Activated CD8-positive, alpha-beta T cell treated with anti-CD3 and anti-CD28 coated beads, Interleukin-2, amount 10 ng/mL, durations not matched to agents 7 days and 5 days (primary cell): ENCODE measurements at regions not wholly inside any gene's neighbourhood (a gene's known extent, or its start where the extent isn't known, plus 50 kb on each side); places are given as distances from the start of the nearest gene placed in this dataset.

Experiments used
- ATAC-seq: fragments of 150-1000 bp; cut with Tn5 transposase; one replicate; pipeline ENCODE4 v1.10.0; 2021; ENCODE audit warnings: moderate library complexity
- CTCF ChIA-PET: fragments of 350-600 bp; sonication (Branson Sonifier 250); formaldehyde crosslinking; loops from one replicate; lab custom pipeline; 2021; ENCODE audit warnings: antibody characterized with exemption; lab: Charles Lee
- POLR2A ChIA-PET: fragments of 350-600 bp; sonication (Branson Sonifier 250); formaldehyde crosslinking; loops from one replicate; lab custom pipeline; 2021; ENCODE audit warnings: antibody characterized with exemption; lab: Charles Lee
- DNase-seq: peaks from one replicate; pipeline ENCODE4 v3.0.0-alpha.2; 2020
- H3K27ac Mint-ChIP-seq: one replicate; pipeline ENCODE4 v1.8.0; 2021; ENCODE audit warnings: mild to moderate bottlenecking, mixed read lengths
- H3K27me3 Mint-ChIP-seq: one replicate; pipeline ENCODE4 v1.8.0; 2021; ENCODE audit warnings: low read depth, mixed read lengths
- H3K36me3 Mint-ChIP-seq: one replicate; pipeline ENCODE4 v1.8.0; 2021; ENCODE audit warnings: low read depth, mixed read lengths
- H3K4me1 Mint-ChIP-seq: one replicate; pipeline ENCODE4 v1.8.0; 2021; ENCODE audit warnings: low read depth, mixed read lengths
- H3K4me3 Mint-ChIP-seq: one replicate; pipeline ENCODE4 v1.8.0; 2021; ENCODE audit warnings: mild to moderate bottlenecking, mixed read lengths
- H3K9me3 Mint-ChIP-seq: one replicate; pipeline ENCODE4 v1.8.0; 2022; ENCODE audit warnings: mixed read lengths; ENCODE audit not compliant: insufficient read depth

DNA sequence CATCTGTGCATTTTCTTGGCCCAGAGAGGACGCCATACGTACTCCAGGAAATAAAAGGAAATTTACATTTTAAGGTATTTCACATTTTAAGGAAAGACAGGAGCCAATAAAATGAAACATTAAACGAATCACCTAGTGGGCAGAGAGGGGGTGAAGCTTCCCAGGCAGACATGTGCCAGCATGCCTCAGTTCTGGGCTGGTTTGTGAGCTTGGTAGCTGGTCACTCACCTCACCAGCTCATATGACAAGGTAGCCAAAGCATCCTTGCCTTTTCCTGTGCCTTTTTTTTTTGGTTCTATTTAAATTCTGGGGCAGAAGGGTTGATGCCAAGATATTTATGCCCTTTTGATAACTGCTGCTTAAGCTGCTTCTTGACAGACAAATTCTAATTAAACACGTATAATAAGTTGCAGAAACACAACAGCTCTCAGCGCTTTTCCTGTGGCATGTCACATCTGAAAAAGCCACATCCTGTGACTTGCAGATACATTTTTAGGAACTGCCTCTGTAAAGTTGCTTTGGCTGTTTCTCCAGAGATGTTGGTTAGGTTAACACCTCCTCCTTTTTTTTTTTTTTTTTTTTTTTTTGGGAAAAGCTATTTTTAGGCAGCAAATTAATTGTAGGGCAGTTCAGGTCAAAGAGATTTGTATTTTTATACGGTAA lies 218.6 kb downstream of the PDCD6IP start:
- ATAC-seq = peak; percentile 79
- peak overlapping the region; percentile 86 for H3K27ac Mint-ChIP-seq
- POLR2A ChIA-PET = no interaction called here
- H3K36me3 Mint-ChIP-seq = peaks cover 2% of the 10 kb centered on the region
- DNase-seq = peak; percentile 62
- peaks cover 29% of the 10 kb centered on the region for H3K4me1 Mint-ChIP-seq
- H3K4me3 Mint-ChIP-seq = peak overlapping the region; percentile 22
- no peaks in the 10 kb centered on the region for H3K9me3 Mint-ChIP-seq
- CTCF ChIA-PET = interaction anchor here (1.1 to 4.0 kb wide), 5 partner anchors 11 to 133 kb away, joined by 3 to 27 read pairs (median 4); no protein-coding TSS in a partner anchor
- H3K27me3 Mint-ChIP-seq = peaks cover 4% of the 10 kb centered on the region

DNA sequence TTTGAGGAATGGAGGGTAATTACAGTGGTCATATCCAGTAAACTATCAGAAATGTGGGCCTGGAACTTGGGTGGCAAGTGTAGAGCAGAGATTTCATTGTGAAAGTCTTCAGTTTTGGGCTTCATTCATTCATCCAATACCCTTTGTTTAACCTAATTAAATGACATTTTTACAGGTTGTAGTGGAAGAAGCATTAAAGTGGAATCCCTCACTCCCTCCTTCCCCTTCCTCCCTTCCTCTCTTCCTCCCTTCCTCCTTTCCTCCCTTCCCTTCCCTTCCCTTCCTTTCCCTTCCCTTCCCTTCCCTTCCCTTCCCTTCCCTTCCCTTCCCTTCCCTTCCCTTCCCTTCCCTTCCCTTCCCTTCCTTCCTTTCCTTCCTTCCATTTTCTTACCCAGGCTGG lies 219.3 kb downstream of the PDCD6IP start:
- H3K4me1 Mint-ChIP-seq = peaks cover 28% of the 10 kb centered on the region
- no peak overlapping the region for H3K4me3 Mint-ChIP-seq
- peaks cover 2% of the 10 kb centered on the region for H3K36me3 Mint-ChIP-seq
- no peaks in the 10 kb centered on the region for H3K9me3 Mint-ChIP-seq
- DNase-seq (no peak), ATAC-seq (no peak)
- H3K27ac Mint-ChIP-seq = peak overlapping the region; percentile 86
- ChIA-PET CTCF (interaction anchor here (0.9 to 4.0 kb wide), 2 partner anchors 134 kb away, joined by 3 to 27 read pairs; no protein-coding TSS in a partner anchor), POLR2A (no interaction called here)
- peaks cover 4% of the 10 kb centered on the region for H3K27me3 Mint-ChIP-seq

DNA sequence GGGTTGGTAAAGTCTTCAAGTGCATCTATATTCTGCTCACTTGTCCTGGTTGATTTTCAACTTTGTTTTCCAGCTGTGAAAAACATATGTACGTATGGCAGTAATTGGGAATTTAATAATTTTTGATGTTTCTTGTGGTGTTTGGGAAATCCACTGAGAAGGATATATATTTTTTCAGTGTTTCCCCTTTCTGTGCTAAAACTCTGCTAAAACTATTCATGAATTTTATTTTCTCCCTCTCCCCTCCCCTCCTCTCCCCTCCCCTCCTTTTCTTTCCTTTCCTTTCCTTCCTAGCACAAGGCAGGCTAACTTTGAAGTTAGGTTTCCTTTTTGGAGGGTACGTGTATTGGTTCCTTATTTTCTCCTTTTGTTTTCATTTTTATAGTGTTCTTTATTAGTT lies 220.7 kb downstream of the PDCD6IP start:
- Mint-ChIP-seq H3K27ac (no peak overlapping the region), H3K4me3 (no peak overlapping the region), H3K9me3 (no peaks in the 10 kb centered on the region), H3K36me3 (peaks cover 2% of the 10 kb centered on the region), H3K27me3 (peaks cover 4% of the 10 kb centered on the region), H3K4me1 (peaks cover 28% of the 10 kb centered on the region)
- DNase-seq (no peak), ATAC-seq (no peak)
- ChIA-PET POLR2A (no interaction called here), CTCF (no interaction called here)

DNA sequence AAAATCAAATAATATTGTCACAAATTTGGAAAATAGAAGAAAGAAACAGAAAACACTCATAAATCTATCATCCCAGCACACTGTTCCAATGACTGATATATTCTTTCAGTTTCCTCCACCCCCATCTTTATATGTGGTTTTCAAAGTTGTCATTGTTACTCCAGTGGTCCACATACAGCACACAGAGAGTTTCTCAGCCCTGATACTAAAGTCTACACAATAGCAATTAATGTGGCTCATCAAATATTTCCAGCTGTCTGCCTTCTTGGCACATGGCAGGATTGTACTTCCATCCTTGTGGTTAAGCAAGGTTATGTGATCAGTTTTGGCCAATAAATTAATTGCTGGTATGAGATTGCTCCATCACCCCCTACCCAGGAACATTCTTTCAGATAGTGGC lies 221.7 kb downstream of the PDCD6IP start:
- H3K36me3 Mint-ChIP-seq = peaks cover 2% of the 10 kb centered on the region
- DNase-seq = no peak
- ChIA-PET CTCF (no interaction called here), POLR2A (no interaction called here)
- H3K9me3 Mint-ChIP-seq = no peaks in the 10 kb centered on the region
- no peak overlapping the region for H3K4me3 Mint-ChIP-seq
- peaks cover 28% of the 10 kb centered on the region for H3K4me1 Mint-ChIP-seq
- no peak for ATAC-seq
- H3K27ac Mint-ChIP-seq = no peak overlapping the region
- H3K27me3 Mint-ChIP-seq = peaks cover 4% of the 10 kb centered on the region

DNA sequence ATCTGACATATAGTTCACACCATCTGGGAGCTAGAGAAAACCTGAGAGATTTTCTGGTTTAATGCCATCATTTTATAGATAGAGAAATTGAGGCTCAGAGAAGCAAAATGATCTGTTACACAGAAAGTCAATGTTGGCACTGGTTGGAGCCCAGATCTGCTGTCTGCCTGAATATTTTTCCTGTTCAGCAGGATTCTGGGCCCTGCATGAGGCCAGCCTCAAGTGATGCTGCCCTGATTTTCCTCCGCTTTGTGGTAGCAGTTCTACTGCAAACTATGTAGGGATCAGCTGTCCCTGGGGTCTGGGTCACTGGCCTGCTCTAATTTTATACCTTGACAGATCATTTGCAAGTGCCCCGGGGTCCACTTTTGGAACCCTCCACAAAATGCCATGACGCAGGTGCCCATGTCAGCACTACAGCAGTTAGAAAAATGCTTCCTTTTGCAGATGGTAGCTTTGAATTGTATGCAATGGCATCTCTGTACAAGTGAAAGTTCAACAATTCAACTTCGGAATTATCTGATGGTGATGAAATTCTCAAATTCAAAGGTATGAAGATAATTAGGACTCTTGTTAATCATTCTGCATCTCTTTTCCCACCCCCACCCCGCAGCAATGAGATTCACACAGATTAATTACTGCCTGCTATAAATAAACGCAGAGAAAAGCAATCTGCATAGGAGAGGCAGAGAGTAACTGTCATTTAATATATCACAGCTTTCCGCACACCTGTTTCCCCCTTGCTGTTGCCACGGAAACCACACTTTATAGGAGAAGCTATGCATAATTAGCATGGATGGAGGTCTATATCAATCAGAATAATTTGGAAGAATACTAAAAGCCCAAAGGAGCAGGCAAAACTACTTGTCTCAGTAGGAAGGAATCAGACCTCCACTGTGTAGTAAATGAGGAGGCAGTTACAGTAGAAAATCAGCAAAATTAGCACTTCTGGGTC lies 222.6 kb downstream of the PDCD6IP start:
- CTCF ChIA-PET = no interaction called here
- Mint-ChIP-seq H3K36me3 (peaks cover 2% of the 10 kb centered on the region), H3K4me3 (no peak overlapping the region), H3K4me1 (peaks cover 28% of the 10 kb centered on the region), H3K9me3 (no peaks in the 10 kb centered on the region), H3K27ac (no peak overlapping the region), H3K27me3 (peaks cover 4% of the 10 kb centered on the region)
- POLR2A ChIA-PET = no interaction called here
- ATAC-seq (no peak), DNase-seq (no peak)

DNA sequence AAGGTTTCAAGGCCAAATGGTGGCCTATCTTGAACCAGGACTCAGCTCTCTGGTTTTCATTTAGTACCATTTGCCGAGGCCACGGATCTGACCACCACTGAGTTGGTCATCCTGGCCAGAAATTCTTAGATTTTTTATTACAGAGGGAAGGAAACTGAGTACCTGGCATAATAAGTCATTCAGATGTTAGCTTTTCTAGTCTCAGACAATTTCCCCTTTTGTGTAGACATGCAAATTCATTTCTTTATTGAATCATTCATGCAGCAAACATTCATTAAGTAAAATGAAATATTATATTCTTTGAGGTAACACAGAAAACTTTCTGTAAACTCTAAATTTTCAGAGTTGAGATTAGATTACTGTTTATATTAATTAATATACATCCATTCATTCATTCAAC lies 223.7 kb downstream of the PDCD6IP start:
- peaks cover 20% of the 10 kb centered on the region for H3K4me1 Mint-ChIP-seq
- POLR2A ChIA-PET = no interaction called here
- H3K4me3 Mint-ChIP-seq = no peak overlapping the region
- no peak for ATAC-seq
- peaks cover 4% of the 10 kb centered on the region for H3K27me3 Mint-ChIP-seq
- H3K9me3 Mint-ChIP-seq = no peaks in the 10 kb centered on the region
- H3K27ac Mint-ChIP-seq = no peak overlapping the region
- CTCF ChIA-PET = no interaction called here
- no peak for DNase-seq
- peaks cover 2% of the 10 kb centered on the region for H3K36me3 Mint-ChIP-seq

DNA sequence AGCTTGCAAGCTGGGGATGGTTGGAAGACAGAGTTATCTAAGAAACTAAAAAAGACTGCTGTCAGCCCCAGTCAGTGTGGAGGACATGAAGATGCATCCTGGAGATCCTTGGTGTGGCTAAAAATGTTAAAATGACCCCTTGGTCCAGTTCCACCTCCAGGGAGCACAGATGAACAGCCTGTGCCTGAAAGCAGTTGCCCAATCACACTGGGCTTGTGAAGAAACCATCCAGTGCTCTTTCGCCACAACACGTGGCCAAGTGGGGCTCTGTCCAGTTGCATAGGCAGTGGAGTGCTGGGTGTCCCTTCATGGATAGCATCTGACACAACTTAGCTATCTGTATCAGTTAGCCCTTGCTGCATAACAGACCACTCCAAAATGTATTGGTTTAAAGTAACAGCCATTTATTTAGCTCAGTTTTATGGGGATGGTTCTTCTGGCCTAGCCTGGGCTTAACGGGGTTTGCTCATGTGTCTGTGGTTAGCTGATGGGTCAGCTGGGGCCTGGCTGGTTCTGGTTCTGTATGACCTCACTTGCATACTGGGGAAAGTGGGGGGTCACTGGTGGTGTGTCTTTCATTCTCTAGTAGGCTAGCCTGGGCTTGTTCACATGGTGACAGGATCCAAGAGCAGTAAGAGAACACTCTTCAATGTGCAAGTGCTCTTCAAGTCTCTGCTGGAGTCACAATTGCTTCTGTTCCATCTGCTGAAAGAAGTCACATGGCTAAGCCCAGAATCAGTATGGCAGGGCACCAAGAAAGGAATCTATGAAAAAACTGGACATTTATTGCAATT lies 226.2 kb downstream of the PDCD6IP start:
- Mint-ChIP-seq H3K9me3 (no peaks in the 10 kb centered on the region), H3K4me3 (no peak overlapping the region), H3K27ac (no peak overlapping the region), H3K36me3 (peaks cover 2% of the 10 kb centered on the region), H3K27me3 (peaks cover 2% of the 10 kb centered on the region), H3K4me1 (peaks cover 6% of the 10 kb centered on the region)
- ChIA-PET POLR2A (no interaction called here), CTCF (interaction anchor here (1.1 kb wide), 1 partner anchor 141 kb away, joined by 4 read pairs; no protein-coding TSS in a partner anchor)
- DNase-seq = no peak
- no peak for ATAC-seq

DNA sequence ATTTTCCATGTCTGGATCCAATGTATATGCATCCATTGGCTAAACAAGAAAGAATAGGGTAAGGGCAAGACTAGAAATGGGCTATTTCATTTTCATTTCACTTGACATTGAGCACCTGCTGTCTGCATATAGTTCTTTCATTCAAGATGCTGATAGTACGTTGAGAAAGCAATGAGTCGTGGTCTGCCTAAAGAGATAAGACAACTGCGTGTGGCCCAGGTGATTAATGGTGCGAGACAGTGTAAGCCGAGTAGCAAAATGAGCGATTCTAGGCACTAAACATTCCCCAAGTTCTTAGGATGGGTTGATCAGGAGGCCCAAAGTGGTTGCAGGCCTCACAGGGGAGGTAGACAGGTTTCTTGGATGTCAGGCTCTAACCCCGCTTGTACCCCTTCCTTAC lies 235.4 kb downstream of the PDCD6IP start:
- H3K36me3 Mint-ChIP-seq = no peaks in the 10 kb centered on the region

DNA sequence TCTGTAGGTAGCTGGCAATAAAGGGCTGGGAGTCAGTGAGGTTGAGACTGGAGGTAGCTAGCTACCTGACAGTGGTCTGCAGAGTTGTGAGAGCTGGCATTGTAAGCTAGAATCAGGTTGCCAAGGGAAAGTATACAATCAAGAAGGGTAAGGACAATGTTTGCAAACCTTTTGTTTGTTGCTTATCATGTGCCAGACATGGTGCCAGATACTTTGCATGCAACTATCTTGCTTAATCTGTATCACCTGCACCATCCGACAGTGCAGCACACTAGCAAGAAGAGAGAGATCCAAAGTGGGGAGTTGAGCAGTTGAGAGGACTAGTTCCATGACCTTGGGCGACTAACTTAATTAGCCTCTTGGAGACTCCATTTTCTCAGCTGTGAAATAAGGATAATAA lies 236.4 kb downstream of the PDCD6IP start:
- Mint-ChIP-seq H3K4me3 (no peak overlapping the region), H3K9me3 (no peaks in the 10 kb centered on the region), H3K27ac (no peak overlapping the region), H3K4me1 (no peaks in the 10 kb centered on the region), H3K27me3 (no peaks in the 10 kb centered on the region), H3K36me3 (no peaks in the 10 kb centered on the region)
- ATAC-seq (no peak), DNase-seq (no peak)
- POLR2A ChIA-PET = interaction anchor here (0.6 kb wide), 1 partner anchor 723 kb away, joined by 3 read pairs; no protein-coding TSS in a partner anchor
- CTCF ChIA-PET = no interaction called here

More for the DNA sequence above, 235.4 kb downstream of the PDCD6IP start:
- H3K27ac Mint-ChIP-seq = no peak overlapping the region
- H3K4me1 Mint-ChIP-seq = no peaks in the 10 kb centered on the region
- no peaks in the 10 kb centered on the region for H3K9me3 Mint-ChIP-seq
- ChIA-PET CTCF (no interaction called here), POLR2A (no interaction called here)
- no peaks in the 10 kb centered on the region for H3K27me3 Mint-ChIP-seq
- DNase-seq = no peak
- no peak overlapping the region for H3K4me3 Mint-ChIP-seq
- ATAC-seq = no peak

DNA sequence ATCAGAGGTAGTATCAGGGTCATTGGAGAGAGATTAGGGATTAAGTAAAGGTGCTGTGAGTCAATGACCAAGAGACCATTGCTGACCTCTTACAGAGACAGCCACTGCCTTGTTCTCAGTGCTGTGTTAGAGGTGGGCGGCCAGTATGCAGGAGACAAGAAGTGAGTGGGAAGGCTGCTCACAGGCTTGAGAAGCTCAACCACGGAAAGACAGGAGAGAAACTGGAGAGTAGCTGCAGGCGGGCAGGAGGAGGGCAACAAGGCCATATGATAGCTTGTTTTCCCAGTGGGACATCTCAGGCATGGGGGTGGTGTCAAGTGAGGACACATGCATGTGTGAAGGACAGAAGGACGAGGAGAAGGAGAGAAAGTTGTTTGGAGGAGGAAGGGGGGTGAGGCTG lies 237.3 kb downstream of the PDCD6IP start:
- H3K36me3 Mint-ChIP-seq = no peaks in the 10 kb centered on the region
- POLR2A ChIA-PET = no interaction called here
- no peak overlapping the region for H3K4me3 Mint-ChIP-seq

DNA sequence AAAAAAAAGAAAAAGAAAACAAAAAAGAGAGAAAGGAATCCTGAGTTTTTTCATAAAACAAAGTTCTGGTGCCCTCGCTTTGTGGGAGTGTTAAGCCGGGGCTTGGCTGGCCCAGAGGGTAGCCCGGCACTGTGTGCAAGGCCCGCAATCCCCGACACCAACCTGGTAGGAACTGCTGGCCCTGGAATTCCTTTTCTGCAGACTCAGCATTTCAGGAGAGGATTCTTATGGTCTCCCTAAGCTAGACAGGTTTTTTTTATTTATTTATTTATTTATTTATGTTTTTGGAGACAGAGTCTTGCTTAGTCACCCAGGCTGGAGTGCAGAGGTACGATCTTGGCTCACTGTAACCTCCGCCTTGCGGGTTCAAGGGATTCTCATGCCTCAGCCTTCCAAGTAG lies 238.8 kb downstream of the PDCD6IP start:
- no peaks in the 10 kb centered on the region for H3K36me3 Mint-ChIP-seq
- H3K9me3 Mint-ChIP-seq = no peaks in the 10 kb centered on the region
- no peak overlapping the region for H3K27ac Mint-ChIP-seq
- H3K27me3 Mint-ChIP-seq = no peaks in the 10 kb centered on the region
- H3K4me1 Mint-ChIP-seq = no peaks in the 10 kb centered on the region
- H3K4me3 Mint-ChIP-seq = no peak overlapping the region
- CTCF ChIA-PET = no interaction called here
- no peak for DNase-seq
- ATAC-seq = no peak
- POLR2A ChIA-PET = no interaction called here

More for the DNA sequence above, 237.3 kb downstream of the PDCD6IP start:
- H3K27me3 Mint-ChIP-seq = no peaks in the 10 kb centered on the region
- no peaks in the 10 kb centered on the region for H3K9me3 Mint-ChIP-seq
- no peak overlapping the region for H3K27ac Mint-ChIP-seq
- no peak for ATAC-seq
- CTCF ChIA-PET = no interaction called here
- DNase-seq = no peak
- no peaks in the 10 kb centered on the region for H3K4me1 Mint-ChIP-seq
